Calu3 (cell line): ENCODE measurements at regions not wholly inside any gene's neighbourhood (a gene's known extent, or its start where the extent isn't known, plus 50 kb on each side); places are given as distances from the start of the nearest gene placed in this dataset.

Experiments
- BruUV-seq: library from RNA; stranded (reverse); fragments of 400-500 nt; replicated peaks from 2 replicates; lab custom pipeline; 2021; lab: Mats Ljungman, UMichigan
- CTCF ChIA-PET: fragments of 300-600 bp; sonication (Branson Sonifier 250); formaldehyde crosslinking; loops from one replicate; lab custom pipeline; 2022; ENCODE audit warnings: antibody characterized with exemption; lab: Charles Lee
- DNase-seq: peaks from one replicate; pipeline ENCODE4 v3.0.0; 2022
- H3K27ac Mint-ChIP-seq: one replicate; pipeline ENCODE4 v1.8.0; 2022; ENCODE audit warnings: mixed read lengths; ENCODE audit not compliant: unreplicated experiment
- H3K27me3 Mint-ChIP-seq: one replicate; pipeline ENCODE4 v1.8.0; 2022; ENCODE audit warnings: mixed read lengths; ENCODE audit not compliant: unreplicated experiment
- H3K36me3 Mint-ChIP-seq: one replicate; pipeline ENCODE4 v1.8.0; 2022; ENCODE audit warnings: mild to moderate bottlenecking, moderate library complexity, mixed read lengths; ENCODE audit not compliant: insufficient read depth, unreplicated experiment
- H3K4me1 Mint-ChIP-seq: one replicate; pipeline ENCODE4 v1.8.0; 2022; ENCODE audit warnings: mild to moderate bottlenecking, low read depth, mixed read lengths; ENCODE audit not compliant: unreplicated experiment
- H3K4me3 Mint-ChIP-seq: one replicate; pipeline ENCODE4 v1.8.0; 2022; ENCODE audit warnings: mild to moderate bottlenecking, low read depth, moderate library complexity, mixed read lengths; ENCODE audit not compliant: unreplicated experiment
- H3K9me3 Mint-ChIP-seq: one replicate; pipeline ENCODE4 v1.8.0; 2022; ENCODE audit warnings: low read depth, mixed read lengths; ENCODE audit not compliant: unreplicated experiment
- intact Hi-C: fragments of 100-400 bp; cut with micrococcal nuclease; formaldehyde crosslinking; loops from one replicate; pipeline ENCODE4 v1.10.0; 2022; ENCODE audit not compliant: unreplicated experiment
- TF ChIP-seq, protein P1 (sequence below): fragments of 200-600 bp; IDR thresholded peaks from one replicate; pipeline ENCODE4 v1.8.0; 2022; ENCODE audit warnings: antibody characterized with exemption; ENCODE audit not compliant: unreplicated experiment

DNA sequence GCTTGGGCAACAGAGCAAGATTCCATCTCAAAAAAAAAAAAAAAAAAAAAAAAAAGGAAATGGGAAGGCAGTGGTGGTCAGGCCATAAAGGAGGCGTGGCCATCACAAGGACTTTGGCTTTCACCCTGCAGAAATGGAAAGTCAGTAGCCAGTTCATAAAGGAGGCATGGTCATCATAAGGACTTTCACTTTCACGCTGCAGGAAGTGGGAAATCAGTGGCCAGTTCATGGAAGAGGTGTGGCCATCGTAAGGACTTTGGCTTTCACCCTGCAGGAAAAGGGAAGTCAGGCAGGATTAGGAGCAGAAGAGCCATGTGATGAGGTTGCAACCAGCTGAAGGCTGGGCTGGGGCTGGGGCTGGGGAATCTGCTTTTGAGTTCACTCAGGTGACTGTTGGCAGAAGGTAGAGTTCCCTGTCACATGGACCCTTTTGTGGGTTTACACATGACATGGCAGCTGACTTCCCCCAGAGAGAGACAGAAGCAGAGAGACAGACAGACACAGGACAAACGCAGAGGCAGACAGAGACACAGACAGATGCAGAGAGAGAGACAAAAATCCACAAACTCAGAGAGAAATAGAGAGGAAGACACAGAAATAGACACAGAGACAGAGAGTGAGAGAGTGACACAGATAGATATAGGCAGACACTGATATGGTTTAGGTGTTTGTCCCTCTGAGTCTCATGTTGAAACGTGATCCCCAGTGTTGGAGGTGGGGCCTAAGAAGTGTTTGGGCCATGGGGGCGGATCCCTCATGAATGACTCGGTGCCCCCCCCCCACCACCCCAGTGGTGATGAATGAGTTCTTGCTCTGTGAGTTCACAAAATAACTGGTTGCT lies 263.9 kb upstream of the KAZN start:
- no TSS peak for BruUV-seq
- TF ChIP-seq, protein P1, sequence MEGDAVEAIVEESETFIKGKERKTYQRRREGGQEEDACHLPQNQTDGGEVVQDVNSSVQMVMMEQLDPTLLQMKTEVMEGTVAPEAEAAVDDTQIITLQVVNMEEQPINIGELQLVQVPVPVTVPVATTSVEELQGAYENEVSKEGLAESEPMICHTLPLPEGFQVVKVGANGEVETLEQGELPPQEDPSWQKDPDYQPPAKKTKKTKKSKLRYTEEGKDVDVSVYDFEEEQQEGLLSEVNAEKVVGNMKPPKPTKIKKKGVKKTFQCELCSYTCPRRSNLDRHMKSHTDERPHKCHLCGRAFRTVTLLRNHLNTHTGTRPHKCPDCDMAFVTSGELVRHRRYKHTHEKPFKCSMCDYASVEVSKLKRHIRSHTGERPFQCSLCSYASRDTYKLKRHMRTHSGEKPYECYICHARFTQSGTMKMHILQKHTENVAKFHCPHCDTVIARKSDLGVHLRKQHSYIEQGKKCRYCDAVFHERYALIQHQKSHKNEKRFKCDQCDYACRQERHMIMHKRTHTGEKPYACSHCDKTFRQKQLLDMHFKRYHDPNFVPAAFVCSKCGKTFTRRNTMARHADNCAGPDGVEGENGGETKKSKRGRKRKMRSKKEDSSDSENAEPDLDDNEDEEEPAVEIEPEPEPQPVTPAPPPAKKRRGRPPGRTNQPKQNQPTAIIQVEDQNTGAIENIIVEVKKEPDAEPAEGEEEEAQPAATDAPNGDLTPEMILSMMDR = no peak
- DNase-seq = no peak
- CTCF ChIA-PET = interaction anchor here (0.6 kb wide), 1 partner anchor 187 kb away, joined by 3 read pairs; no protein-coding TSS in a partner anchor
- Mint-ChIP-seq H3K4me1 (no peaks in the 10 kb centered on the region), H3K4me3 (no peak overlapping the region), H3K27ac (no peak overlapping the region), H3K36me3 (no peaks in the 10 kb centered on the region), H3K9me3 (peaks cover 17% of the 10 kb centered on the region), H3K27me3 (no peaks in the 10 kb centered on the region)
- intact Hi-C loops = no loop called here

DNA sequence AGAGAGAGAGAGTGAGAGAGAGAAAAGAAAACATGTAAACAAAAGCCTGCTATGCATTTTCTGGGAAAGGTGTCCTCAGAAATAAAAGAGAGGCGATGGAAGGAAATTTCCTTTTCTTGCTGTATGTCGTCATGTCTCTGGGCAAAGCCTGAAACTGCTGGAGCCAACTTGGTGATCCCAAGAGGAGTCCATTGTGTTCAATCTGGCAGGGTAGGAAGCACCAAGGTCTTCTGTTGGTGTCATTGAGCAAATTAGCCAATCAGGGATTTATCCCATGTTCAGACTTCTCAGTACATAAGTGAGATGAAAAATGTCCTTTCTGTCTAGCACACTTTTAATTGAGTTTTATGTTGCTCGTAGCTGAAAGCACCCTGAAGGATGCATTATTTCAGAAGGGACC lies 260.0 kb upstream of the KAZN start:
- CTCF ChIA-PET = no interaction called here
- Mint-ChIP-seq H3K36me3 (no peaks in the 10 kb centered on the region), H3K9me3 (peaks cover 24% of the 10 kb centered on the region), H3K27ac (no peak overlapping the region), H3K27me3 (no peaks in the 10 kb centered on the region), H3K4me1 (no peaks in the 10 kb centered on the region), H3K4me3 (no peak overlapping the region)
- DNase-seq = no peak
- intact Hi-C loops = no loop called here
- TF ChIP-seq, protein P1 = no peak
- no TSS peak for BruUV-seq

DNA sequence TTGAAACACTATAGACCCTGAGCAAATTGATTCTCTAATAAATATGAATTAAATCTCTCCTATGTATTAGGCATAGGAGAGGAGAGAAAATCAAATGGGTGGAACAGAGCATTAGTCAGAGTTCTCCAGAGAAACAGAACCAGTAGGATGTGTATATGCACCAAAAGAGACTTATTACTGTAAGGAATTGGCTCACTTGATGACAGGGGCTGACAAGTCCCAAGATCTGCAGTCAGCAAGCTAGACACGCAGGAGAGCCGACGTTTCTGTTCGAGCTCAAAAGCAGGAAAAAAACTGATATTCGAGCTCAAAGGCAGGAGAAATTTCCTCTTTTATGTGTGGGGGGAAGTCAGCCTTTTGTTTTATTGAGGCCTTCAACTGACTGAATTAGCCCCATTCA lies 259.2 kb upstream of the KAZN start:
- intact Hi-C loops = no loop called here
- Mint-ChIP-seq H3K27me3 (no peaks in the 10 kb centered on the region), H3K4me3 (no peak overlapping the region), H3K4me1 (no peaks in the 10 kb centered on the region), H3K36me3 (no peaks in the 10 kb centered on the region), H3K27ac (no peak overlapping the region), H3K9me3 (peaks cover 22% of the 10 kb centered on the region)
- CTCF ChIA-PET = no interaction called here
- TF ChIP-seq, protein P1 = no peak
- no peak for DNase-seq
- BruUV-seq = no TSS peak

DNA sequence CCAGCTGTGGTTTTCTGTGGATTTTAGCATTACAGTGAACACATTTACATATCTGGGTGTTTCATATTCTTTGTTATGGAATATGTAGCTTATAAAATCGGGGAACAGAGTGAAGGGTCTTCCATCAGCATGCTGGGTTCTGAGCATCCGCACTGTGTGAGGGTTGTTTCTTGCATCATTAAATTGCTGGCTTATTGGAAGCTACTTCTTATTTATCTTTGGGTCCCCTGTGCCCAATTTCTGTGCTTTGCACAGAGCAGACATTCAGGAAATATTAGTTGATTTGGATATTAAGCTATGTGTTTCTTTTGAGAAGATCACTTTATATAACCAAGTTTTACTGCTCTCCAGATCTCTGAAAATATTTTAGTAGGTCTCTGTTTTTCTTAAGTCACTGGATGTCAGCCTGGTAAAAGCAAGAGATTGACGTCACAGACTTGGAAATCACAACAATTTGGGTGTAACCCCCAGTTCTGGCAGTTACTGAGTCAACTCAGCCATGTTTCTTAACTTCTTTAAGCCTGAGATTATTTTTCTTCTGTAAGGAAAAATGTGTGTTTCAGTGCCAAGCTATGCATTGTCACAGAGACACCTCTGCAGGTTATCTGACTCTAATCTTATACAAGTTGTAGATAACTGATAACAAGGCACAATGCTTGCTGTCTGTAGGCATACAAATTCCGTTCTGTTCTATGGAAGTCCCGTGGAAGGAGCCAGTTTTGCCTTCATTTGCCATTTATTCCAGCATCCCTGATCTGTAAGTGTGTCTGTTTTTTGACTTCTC lies 258.3 kb upstream of the KAZN start:
- H3K4me3 Mint-ChIP-seq = no peak overlapping the region
- H3K27ac Mint-ChIP-seq = no peak overlapping the region
- no TSS peak for BruUV-seq
- intact Hi-C loops = no loop called here
- peaks cover 19% of the 10 kb centered on the region for H3K9me3 Mint-ChIP-seq
- CTCF ChIA-PET = no interaction called here
- no peak for DNase-seq
- TF ChIP-seq, protein P1 = no peak
- no peaks in the 10 kb centered on the region for H3K36me3 Mint-ChIP-seq
- no peaks in the 10 kb centered on the region for H3K4me1 Mint-ChIP-seq
- H3K27me3 Mint-ChIP-seq = no peaks in the 10 kb centered on the region
